ENCODE measurements at regions not wholly inside any gene's neighbourhood (a gene's known extent, or its start where the extent isn't known, plus 50 kb on each side); places are given as distances from the start of the nearest gene placed in this dataset.
"Not testable (repeated sequence)": the region's sequence is repeated elsewhere in the genome, so short reads cannot be mapped to it uniquely, and the experiment has no call there.

DNA sequence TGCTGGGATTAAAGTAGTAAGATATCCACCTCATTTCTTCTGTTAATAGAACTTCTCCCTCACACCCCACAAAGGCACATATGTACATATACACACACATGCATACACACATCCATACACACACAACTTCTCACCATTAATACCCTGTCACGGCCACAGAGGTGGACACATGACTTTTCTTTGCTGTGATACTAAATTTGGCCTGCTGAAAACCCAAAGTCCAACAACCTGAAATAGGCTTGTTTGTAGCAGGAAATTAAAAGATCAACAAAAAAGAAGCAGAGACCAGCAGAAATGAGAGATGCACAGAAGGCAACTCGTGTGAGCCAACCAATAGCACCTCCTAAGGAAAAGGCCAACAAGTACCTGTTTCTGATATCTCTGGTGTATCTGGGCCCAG lies 128.7 kb upstream of the PCGF5 start:
- DNase-seq, result no peak

DNA sequence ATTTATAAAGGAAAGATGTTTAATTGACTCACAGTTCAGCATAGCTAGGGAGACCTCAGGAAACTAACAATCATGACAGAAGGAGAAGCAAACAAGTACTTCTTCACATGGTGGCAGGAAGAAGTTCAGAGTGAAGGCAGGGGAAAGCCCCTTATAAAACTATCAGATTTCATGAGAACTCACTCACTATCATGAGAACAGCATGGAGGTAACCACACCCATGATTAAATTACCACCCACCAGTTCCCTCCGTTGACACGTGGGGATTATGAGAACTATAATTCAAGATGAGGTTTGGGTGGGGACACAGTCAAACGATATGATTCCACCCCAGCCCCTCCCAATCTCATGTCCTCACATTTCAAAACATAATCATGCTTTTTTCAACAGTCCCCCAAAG lies 124.2 kb upstream of the PCGF5 start:
- DNase-seq, result no peak

DNA sequence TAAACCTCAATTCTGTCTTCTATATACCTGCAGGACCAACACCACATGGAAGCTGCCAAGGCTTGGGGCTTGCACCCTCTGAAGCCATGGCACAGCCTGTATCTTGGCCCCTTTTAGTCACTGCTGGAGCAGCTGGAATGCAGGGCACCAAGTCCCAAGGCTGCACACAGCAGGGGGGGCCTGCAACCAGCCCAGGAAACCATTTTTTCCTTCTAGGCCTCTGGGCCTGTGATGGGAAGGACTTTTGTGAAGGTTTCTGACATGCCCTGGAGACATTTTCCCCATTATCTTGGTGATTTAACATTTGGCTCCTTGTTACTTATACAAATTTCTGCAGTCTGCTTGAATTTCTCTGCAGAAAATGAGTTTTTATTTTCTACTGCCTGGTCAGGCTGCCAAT lies 123.2 kb upstream of the PCGF5 start:
- DNase-seq, result no peak

DNA sequence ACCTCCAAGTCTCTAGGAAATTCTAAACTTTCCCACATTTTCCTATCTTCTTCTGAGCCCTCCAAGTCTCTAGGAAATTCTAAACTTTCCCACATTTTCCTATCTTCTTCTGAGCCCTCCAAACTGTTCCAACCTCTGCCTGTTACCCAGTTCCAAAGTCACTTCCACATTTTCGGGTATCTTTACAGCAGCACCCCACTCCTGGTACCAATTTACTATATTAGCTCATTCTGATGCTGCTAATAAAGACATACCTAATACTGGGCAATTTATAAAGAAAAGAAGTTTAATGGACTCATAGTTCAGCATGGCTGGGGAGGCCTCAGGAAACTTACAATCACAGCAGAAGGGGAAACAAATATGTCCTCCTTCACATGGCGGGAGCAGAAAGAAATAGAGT lies 122.4 kb upstream of the PCGF5 start:
- not testable (repeated sequence) for DNase-seq

DNA sequence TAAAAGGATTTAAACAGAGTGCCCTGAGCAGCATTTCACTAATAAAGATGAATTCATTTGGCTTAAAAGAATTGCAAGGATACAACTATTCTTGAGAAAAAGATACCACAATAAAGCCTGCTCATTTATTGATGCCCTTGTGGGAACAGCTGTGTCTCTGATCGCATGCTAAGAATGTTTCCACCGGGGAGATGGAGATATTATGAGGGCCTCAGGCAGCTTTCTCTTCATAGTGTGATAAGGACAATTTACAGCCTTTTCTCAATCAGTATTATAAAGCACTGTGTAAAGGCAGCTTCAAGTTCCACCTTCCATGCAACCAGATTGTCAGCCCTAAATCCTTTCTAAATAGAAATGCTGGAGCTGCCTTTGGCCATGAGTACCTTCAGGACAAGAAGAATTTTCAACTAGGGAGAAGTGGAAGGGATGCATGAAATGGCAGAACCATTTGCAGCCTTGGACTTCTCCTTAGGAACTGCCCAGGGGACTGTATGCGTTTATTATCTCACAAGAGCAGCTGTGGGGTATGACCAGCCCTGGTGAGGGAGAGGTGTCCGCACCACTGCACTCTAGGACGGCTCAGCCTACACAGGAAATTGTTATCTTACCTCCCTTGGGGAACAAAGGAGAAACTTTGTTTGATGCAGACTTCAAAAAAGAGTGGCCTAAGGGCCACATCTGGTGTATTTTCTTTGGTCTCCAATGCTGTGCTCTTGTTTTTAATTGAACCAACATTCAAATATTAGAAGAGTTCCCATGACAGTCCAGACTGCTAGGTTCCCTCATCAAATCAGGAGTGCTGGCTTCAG lies 116.9 kb upstream of the PCGF5 start:
- no peak for DNase-seq

DNA sequence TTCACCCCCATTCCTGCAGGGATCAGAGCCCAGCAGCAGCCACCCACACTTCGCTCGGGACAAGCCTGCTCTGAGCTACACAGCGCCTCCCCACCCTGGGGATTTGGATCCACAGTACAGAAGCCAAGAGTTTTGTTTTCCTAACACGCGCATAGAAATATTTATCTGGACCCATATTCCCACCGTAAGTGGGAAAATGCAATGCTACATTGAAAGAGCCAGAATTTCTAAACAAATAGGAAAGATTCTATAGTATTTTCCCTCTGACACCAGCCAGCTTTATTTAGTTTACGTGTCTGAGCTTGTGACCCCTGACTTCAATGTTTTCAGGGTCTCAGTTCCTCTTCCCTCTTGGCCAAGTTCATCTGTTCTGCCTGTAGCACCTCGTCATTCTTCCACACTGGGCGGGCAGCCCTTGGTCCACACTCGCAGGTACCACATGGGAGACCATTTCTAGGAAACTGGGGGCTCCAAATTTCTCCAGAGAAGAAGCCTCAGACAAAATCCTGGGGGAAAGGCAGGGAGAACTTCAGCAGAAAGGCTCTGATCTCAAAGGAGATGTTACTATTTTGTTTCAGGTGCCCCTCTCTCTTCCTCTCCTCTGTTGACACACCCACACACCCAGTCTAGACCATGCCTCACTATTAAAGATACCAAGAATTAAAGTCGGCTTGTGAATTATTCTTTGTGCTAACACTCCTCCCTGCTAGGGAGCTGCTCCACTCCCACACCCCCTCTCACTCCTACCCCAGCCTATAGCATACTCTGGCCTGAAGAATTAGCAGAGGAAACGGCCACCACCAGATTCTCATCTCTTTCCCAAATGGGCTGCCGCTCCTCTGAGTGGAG lies 116.0 kb upstream of the PCGF5 start:
- DNase-seq, result no peak

DNA sequence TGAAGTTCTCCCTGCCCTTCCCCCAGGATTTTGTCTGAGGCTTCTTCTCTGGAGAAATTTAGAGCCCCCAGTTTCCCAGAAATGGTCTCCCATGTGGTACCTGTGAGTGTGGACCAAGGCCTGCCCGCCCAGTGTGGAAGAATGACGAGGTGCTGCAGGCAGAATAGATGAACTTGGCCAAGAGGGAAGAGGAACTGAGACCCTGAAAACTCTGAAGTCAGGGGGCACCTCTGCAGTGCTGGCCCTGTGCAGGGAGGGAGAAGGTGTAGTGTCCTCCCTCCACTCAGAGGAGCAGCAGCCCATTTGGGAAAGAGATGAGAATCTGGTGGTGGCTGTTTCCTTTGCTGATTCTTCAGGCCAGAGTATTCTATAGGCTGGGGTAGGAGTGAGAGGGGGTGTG lies 115.2 kb upstream of the PCGF5 start:
- no peak for DNase-seq

- DNase-seq, result no peak
Observed at GRCh38 chr10:91108820-91109219, 111.6 kb upstream of the PCGF5 start.

DNA sequence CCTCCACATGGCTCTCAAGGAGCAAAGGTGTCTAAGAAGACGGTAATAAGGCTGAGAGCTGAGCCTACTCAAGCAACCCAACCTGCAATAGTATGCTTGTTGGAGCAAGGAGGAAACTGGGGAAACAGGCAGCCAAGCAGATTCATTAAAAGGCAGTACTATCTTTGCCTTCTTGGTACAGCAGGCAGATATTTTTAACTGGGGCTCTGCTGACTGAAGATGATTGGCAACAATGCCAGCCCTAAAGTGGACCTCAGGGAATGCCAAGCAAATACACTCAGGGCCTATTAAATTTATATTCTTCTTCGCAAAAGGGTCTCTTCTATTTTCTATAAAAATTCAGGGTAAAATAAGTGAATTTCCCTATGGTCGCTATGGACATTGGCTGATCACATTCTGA lies 109.4 kb upstream of the PCGF5 start:
- DNase-seq, result no peak

DNA sequence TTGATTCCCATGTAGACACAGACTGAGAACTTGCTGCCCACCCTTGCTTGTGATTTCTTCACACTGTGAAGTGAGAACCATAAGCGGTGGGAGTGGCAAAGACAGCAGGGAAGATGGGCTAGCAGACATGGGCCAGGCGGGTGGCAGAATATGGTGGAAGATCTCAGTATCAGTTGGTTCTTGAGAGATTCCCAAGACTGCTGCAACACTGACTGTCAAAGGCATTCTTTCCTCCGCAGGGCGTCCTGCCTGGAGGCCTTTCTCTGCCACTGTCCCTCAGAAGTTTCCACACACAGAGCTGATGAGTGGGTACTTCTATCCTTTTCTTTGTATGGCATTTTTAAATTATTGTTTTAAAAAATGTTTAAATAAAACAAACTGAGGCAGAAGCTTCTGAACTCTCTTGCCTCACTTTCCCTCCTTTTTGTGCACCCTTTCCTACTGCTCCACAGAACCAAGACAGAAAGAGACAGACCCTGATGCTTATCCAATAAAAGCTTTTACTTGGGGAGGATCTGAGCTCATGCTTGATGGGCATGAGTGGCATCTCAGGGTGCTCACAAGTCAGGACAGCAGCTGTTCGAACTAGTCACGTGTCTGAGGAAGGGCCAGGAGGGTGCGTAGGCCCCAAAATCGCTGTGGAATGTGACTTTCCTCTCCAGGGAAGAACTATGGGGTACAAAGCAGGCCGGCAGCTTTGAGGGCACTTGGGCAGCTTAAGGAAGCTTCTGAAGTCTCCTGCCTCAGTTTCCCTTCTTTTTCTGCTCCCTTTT lies 104.7 kb upstream of the PCGF5 start:
- no peak for DNase-seq

- DNase-seq, result no peak
Observed at GRCh38 chr10:91117505-91117904, 103.0 kb upstream of the PCGF5 start.

GRCh38 chr10:91120348-91120747 lies 100.1 kb upstream of the PCGF5 start:
- DNase-seq, result no peak

- DNase-seq, result no peak
Observed at GRCh38 chr10:91123261-91123660, 97.2 kb upstream of the PCGF5 start.

- DNase-seq, result no peak
Observed at GRCh38 chr10:91124016-91124415, 96.4 kb upstream of the PCGF5 start.

DNA sequence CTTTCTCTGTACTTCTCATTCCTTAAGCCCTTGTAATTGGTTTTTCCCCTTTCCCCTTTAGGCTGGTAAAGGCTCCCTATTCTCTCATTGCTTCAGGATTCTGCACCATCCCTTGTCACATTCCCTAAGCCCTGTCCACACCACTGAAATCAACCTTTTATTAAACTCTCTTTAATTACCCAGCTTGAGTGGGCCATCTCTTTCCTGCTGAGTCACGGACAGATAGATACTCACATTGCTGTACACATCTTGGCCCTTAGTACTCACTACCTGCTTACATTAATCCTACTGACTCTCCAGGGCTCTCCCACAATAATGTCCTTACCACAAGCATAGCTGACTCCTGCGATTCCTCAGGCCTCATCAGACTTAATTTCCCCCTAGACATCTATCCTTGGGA lies 94.0 kb upstream of the PCGF5 start:
- DNase-seq, result no peak

DNA sequence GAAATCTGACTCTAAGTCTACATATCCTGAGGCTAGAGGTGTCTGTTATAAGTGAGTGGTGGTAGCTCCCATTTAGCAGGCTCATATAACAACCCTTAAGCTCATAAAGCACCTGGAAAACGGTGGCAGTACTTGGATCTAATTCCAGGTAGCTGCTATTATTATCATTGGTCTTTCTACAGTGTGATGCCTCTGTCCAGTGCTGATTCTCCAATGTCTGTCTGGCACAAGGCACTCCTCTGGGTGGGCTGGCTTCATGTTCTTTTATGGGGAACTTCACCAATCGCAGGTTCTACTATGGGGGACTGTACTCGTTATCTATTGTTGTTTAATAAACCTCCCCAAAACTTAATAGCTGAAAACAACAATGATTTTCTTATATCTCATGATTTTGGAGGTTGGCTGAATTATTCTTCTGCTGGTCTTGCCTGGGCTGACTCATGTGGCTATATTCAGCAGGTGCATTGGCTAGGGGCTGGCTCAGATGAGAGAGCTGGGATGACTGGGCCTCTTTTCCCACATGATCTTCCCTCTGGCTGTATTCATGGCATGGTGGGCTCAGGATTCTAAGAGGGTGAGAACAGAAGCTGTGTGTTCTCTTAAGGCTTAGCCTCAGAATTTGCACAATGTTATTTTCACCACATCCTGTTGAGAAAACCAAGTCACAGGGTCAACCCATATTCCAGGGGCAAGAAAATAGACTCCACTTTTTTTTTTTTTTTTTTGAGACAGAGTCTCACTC lies 93.0 kb upstream of the PCGF5 start:
- no peak for DNase-seq

GRCh38 chr10:91135113-91135512 lies 85.3 kb upstream of the PCGF5 start:
- no peak for DNase-seq

DNA sequence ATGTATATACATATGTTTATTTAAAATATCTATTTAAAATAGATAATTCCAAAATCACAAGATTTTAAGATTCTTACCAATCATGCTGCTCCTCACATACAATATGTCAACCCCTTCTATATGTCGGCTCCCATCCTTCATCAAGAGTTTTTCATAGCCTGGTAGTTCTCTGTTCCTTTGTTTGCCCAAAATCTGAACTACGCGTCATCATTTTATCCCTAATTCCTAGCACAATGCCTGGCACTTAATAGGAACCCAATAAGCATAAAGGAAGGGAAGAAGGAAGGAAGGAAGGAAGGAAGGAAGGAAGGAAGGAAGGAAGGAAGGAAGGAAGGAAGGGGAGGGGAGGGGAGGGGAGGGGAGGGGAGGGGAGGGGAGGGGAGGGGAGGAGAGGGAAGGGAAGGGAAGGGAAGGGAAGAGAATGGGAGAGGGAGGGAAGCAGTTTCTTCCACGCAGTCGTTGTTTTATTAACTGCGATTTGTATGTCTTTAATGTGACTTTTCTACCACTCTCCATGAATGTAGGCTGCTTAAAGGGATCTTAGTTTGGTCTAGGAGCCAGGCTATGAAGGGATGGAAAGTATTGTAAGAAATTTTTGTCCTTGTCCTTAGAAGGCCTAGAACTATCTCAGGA lies 83.3 kb upstream of the PCGF5 start:
- DNase-seq, result no peak

DNA sequence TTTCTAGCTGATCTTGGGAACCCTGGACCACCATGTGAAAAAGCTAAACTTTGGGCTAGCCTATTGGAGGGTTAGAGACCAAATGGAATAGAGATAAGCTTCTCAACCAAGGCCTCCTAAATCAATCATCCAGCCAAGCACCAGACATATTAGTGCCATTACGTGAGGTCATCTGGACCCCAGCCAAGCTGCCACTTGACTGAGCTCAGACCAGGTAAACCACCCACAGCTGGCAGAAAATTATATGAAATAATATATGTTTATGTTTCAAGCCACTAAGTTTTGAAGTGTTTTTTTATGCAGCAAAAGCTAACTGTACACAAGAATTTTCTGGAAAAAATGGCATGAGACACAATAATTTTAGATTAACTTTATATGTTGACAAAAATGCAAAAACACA lies 82.6 kb upstream of the PCGF5 start:
- no peak for DNase-seq

DNA sequence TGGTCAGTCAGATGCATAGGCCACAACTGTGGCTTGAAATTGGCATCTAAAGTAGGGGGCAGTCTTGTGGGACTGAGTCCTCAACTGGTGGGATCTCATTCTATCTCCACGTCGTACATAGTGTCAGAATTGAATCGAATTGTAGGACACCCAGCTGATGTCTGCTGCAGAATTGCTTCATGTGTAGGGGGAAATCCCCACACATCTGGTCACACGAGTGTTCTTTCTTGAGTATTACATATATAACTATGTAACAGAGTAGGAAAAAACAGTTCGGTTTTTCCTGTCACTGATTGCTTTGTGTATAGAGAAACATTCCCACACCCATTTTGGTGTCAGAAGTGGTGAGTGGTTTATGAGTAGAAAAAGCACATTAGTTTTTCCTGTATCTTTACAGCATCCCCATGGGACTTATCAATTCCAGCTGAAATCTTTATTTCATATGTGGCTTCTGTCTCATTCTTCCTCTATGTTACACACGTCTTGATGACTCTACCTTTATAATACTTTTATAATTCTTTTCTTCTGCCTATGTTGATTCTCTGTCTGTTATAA lies 79.4 kb upstream of the PCGF5 start:
- DNase-seq, result no peak

DNA sequence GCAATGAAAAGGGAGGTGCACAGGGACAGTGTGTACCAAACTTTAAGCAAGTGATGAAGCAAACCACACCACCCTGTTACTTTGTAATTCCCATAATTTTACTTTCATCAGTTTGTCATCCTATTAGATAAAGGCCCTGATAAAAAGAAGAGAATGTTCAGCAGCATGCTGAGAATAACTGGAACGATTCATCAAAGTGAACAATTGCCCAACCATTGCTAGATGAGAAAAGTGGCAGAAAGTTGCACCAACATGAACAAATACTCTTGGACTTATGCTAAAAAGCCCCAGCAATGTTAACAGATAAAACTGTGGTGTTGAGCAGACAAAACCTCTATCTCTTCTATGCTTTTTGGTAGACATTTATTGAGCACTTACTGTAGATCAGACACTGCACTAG lies 75.5 kb upstream of the PCGF5 start:
- DNase-seq, result no peak

- no peak for DNase-seq
Observed at GRCh38 chr10:91146146-91146545, 74.3 kb upstream of the PCGF5 start.
